DND-41 (cell line): ENCODE measurements at regions not wholly inside any gene's neighbourhood (a gene's known extent, or its start where the extent isn't known, plus 50 kb on each side); places are given as distances from the start of the nearest gene placed in this dataset.

Experiments
- ATAC-seq: fragments of 200-7000 bp; cut with Tn5 transposase; 3 replicates; pipeline ENCODE4 v1.9.1; 2021; ENCODE audit warnings: low read depth; ENCODE audit not compliant: insufficient read depth
- DNase-seq: peaks from one replicate; pipeline ENCODE4 v3.0.0-alpha.2; 2020
- H2AFZ ChIP-seq: 2 replicates; pipeline ENCODE4 v1.6.0; 2012; ENCODE audit warnings: low read depth, low read length
- H3K27ac ChIP-seq: 2 replicates; pipeline ENCODE4 v1.5.1; 2012; ENCODE audit warnings: low read length, inconsistent platforms
- H3K27me3 ChIP-seq: fragments of 200-600 bp; sonication (generic); 2 replicates; pipeline ENCODE4 v1.6.0; 2012; ENCODE audit warnings: low read length, mild to moderate bottlenecking, inconsistent platforms; ENCODE audit not compliant: insufficient read depth, poor library complexity
- H3K36me3 ChIP-seq: 2 replicates; pipeline ENCODE4 v1.5.1; 2012; ENCODE audit warnings: low read length, inconsistent platforms; ENCODE audit not compliant: insufficient read depth
- H3K4me1 ChIP-seq: 2 replicates; pipeline ENCODE4 v1.5.1; 2012; ENCODE audit warnings: mild to moderate bottlenecking, low read length; ENCODE audit not compliant: insufficient read depth
- H3K4me2 ChIP-seq: 2 replicates; pipeline ENCODE4 v1.6.0; 2012; ENCODE audit warnings: mild to moderate bottlenecking, moderate library complexity, low read length, inconsistent platforms; ENCODE audit not compliant: insufficient read depth
- H3K4me3 ChIP-seq, 2 experiments: fragments of 200-600 bp in 1 of 2; shearing (Covaris generic) in 1 of 2; 2 replicates each; pipeline ENCODE4 v1.5.1; 2012 to 2016; ENCODE audit warnings: inconsistent platforms in 2 of 2, low read length in 2 of 2, mild to moderate bottlenecking in 2 of 2, low read depth in 1 of 2, moderate library complexity in 1 of 2
- H3K79me2 ChIP-seq: 2 replicates; pipeline ENCODE4 v1.6.0; 2012; ENCODE audit warnings: low read length, inconsistent platforms; ENCODE audit not compliant: insufficient read depth
- H3K9ac ChIP-seq: 2 replicates; pipeline ENCODE4 v1.6.0; 2012; ENCODE audit warnings: low read depth, mild to moderate bottlenecking, inconsistent platforms, low read length, moderate library complexity
- H3K9me3 ChIP-seq: 2 replicates; pipeline ENCODE4 v1.5.1; 2012; ENCODE audit warnings: low read length, moderate library complexity, mild to moderate bottlenecking, inconsistent platforms; ENCODE audit not compliant: insufficient read depth, severe bottlenecking
- H4K20me1 ChIP-seq: 2 replicates; pipeline ENCODE4 v1.6.0; 2012; ENCODE audit warnings: low read length; ENCODE audit not compliant: insufficient read depth
- EZH2 ChIP-seq: IDR thresholded peaks from 3 replicates; pipeline ENCODE4 v1.6.1; 2012; ENCODE audit warnings: borderline replicate concordance, low read depth, mild to moderate bottlenecking, moderate library complexity, low read length, inconsistent platforms; ENCODE audit not compliant: severe bottlenecking
- TF ChIP-seq, protein P1 (sequence below): IDR thresholded peaks from 2 replicates; pipeline ENCODE4 v1.5.1; 2012; ENCODE audit warnings: borderline replicate concordance, low read length, moderate library complexity, mild to moderate bottlenecking; ENCODE audit not compliant: poor library complexity, severe bottlenecking; ENCODE audit errors: extremely low read depth

DNA sequence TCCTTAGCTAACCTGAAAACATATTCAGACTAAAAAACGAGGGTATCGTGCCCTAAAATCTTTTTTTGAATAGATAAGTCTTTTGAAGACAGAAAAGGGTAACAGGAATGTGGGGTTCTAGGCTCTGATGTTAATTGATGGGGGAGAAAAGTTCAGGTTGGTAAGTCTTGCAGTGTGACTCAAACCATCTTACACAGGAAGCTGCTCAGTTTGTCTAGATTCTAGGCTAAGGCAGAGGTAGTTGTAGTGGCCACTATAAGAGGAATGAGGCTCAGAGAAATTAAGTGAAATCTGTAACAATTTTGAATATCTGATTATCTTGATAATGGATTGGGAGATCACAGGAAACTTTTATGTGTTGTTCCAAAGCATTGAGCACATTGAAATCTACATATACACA lies 267.9 kb downstream of the PDCD6IP start:
- H3K9me3 ChIP-seq, result peaks cover 3% of the 10 kb centered on the region
- H4K20me1 ChIP-seq, result no peaks in the 10 kb centered on the region
- DNase-seq (no peak), ATAC-seq (no peak)
- no peaks in the 10 kb centered on the region for H3K36me3 ChIP-seq
- H3K27ac ChIP-seq, result no peak overlapping the region
- H3K9ac ChIP-seq, result no peak overlapping the region
- no peak overlapping the region for H3K4me3 ChIP-seq
- no peaks in the 10 kb centered on the region for H3K79me2 ChIP-seq
- H2AFZ ChIP-seq, result no peak overlapping the region
- TF ChIP-seq, protein P1, sequence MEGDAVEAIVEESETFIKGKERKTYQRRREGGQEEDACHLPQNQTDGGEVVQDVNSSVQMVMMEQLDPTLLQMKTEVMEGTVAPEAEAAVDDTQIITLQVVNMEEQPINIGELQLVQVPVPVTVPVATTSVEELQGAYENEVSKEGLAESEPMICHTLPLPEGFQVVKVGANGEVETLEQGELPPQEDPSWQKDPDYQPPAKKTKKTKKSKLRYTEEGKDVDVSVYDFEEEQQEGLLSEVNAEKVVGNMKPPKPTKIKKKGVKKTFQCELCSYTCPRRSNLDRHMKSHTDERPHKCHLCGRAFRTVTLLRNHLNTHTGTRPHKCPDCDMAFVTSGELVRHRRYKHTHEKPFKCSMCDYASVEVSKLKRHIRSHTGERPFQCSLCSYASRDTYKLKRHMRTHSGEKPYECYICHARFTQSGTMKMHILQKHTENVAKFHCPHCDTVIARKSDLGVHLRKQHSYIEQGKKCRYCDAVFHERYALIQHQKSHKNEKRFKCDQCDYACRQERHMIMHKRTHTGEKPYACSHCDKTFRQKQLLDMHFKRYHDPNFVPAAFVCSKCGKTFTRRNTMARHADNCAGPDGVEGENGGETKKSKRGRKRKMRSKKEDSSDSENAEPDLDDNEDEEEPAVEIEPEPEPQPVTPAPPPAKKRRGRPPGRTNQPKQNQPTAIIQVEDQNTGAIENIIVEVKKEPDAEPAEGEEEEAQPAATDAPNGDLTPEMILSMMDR, result no peak
- no peak for TF ChIP-seq EZH2
- no peak overlapping the region for H3K4me2 ChIP-seq
- H3K27me3 ChIP-seq, result no peaks in the 10 kb centered on the region
- peaks cover 10% of the 10 kb centered on the region; the same call in 1 of the 2 replicates for H3K4me1 ChIP-seq

DNA sequence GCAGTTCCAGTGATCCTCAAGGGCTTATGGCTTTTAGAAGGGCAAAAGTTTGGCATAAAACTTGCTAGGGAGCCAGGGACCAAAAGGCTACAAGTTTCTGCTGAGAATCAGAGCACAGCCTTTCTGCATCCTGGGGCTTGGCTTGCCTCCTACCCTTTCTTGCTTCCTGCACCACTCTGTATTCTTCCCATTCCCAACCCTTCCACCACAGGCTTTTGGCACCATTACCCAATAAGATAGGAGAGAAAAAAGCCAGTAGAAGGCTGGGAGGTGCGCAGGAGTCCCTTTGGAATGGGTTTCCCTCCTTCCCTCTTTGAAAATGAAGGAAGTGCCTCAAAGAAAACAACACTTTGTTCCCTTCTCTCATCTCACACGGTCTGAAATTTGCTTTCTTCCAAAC lies 268.6 kb downstream of the PDCD6IP start:
- no peak overlapping the region for H3K27ac ChIP-seq
- no peaks in the 10 kb centered on the region for H3K79me2 ChIP-seq
- no peaks in the 10 kb centered on the region for H3K27me3 ChIP-seq
- ATAC-seq (no peak), DNase-seq (no peak)
- H3K4me3 ChIP-seq, result no peak overlapping the region
- peaks cover 3% of the 10 kb centered on the region for H3K9me3 ChIP-seq
- no peaks in the 10 kb centered on the region for H4K20me1 ChIP-seq
- H3K9ac ChIP-seq, result no peak overlapping the region
- H3K4me1 ChIP-seq, result peaks cover 10% of the 10 kb centered on the region; the same call in 1 of the 2 replicates
- no peaks in the 10 kb centered on the region for H3K36me3 ChIP-seq
- H2AFZ ChIP-seq, result no peak overlapping the region
- no peak for TF ChIP-seq EZH2
- TF ChIP-seq, protein P1, result no peak
- no peak overlapping the region for H3K4me2 ChIP-seq

DNA sequence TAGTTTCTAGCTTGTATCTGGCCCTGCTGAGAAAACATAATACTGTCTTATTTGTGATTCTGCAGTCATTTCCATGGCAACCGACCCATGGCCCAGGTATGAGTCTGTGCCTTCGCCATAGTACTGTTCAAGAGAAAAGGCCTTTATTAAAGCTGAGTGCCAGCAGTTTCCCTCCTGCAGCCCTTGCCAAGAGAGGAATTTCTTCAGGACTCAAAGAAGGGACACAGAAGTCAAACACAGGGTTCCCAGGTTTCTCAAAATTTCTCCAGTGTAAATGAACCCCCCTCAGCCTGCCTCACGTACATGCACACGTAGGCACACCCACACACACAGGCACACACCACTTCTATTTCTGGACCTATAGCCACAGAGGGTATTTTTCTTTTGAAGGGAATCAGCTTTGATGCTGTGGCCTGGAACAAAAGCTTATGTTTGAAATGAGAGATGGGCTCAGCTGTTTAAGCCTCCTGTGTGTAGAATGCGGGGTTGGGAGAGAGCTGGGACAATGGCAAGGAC lies 269.2 kb downstream of the PDCD6IP start:
- H3K4me1 ChIP-seq, result peaks cover 10% of the 10 kb centered on the region; the same call in 1 of the 2 replicates
- DNase-seq (no peak), ATAC-seq (no peak)
- H3K27ac ChIP-seq, result no peak overlapping the region
- H4K20me1 ChIP-seq, result no peaks in the 10 kb centered on the region
- H3K9me3 ChIP-seq, result peaks cover 3% of the 10 kb centered on the region
- TF ChIP-seq, protein P1, result no peak
- TF ChIP-seq EZH2, result no peak
- no peak overlapping the region for H3K9ac ChIP-seq
- no peaks in the 10 kb centered on the region for H3K36me3 ChIP-seq
- no peak overlapping the region for H3K4me2 ChIP-seq
- H3K27me3 ChIP-seq, result no peaks in the 10 kb centered on the region
- no peak overlapping the region for H3K4me3 ChIP-seq
- no peaks in the 10 kb centered on the region for H3K79me2 ChIP-seq
- H2AFZ ChIP-seq, result no peak overlapping the region
